ENCODE measurements at regions not wholly inside any gene's neighbourhood (a gene's known extent, or its start where the extent isn't known, plus 50 kb on each side); places are given as distances from the start of the nearest gene placed in this dataset.
"Not testable (repeated sequence)": the region's sequence is repeated elsewhere in the genome, so short reads cannot be mapped to it uniquely, and the experiment has no call there.

- no peak for DNase-seq (ENCODE audit: low spot score)
These were observed 672.3 kb upstream of the C16orf82 start for GRCh38 chr16:26394409-26394808.

GRCh38 chr16:26395700-26396099 lies 671.0 kb upstream of the C16orf82 start:
- peak; percentile 9 for DNase-seq (ENCODE audit: low spot score)

- DNase-seq (ENCODE audit: low spot score): no peak
These were observed 670.1 kb upstream of the C16orf82 start for GRCh38 chr16:26396511-26397235.

GRCh38 chr16:26413780-26414179 lies 652.9 kb upstream of the C16orf82 start:
- DNase-seq (ENCODE audit: low spot score): no peak

- DNase-seq (ENCODE audit: low spot score): not testable (repeated sequence)
These were observed 647.3 kb upstream of the C16orf82 start for GRCh38 chr16:26419458-26419857.

- DNase-seq (ENCODE audit: low spot score): no peak
These were observed 636.1 kb upstream of the C16orf82 start for GRCh38 chr16:26430618-26431017.

- DNase-seq (ENCODE audit: low spot score): no peak
These were observed 632.9 kb upstream of the C16orf82 start for GRCh38 chr16:26433807-26434206.

GRCh38 chr16:26441178-26441577 lies 625.5 kb upstream of the C16orf82 start:
- DNase-seq (ENCODE audit: low spot score): no peak

- DNase-seq (ENCODE audit: low spot score): no peak
These were observed 624.4 kb upstream of the C16orf82 start for GRCh38 chr16:26442321-26442720.

- no peak for DNase-seq (ENCODE audit: low spot score)
These were observed 619.2 kb upstream of the C16orf82 start for GRCh38 chr16:26447570-26447969.

- DNase-seq (ENCODE audit: low spot score): no peak
These were observed 613.5 kb upstream of the C16orf82 start for GRCh38 chr16:26453215-26453614.

- no peak for DNase-seq (ENCODE audit: low spot score)
These were observed 612.6 kb upstream of the C16orf82 start for GRCh38 chr16:26454102-26454501.

GRCh38 chr16:26456074-26456473 lies 610.7 kb upstream of the C16orf82 start:
- no peak for DNase-seq (ENCODE audit: low spot score)

- DNase-seq (ENCODE audit: low spot score): peak; percentile 40
These were observed 609.6 kb upstream of the C16orf82 start for GRCh38 chr16:26457095-26457494.

GRCh38 chr16:26457882-26458281 lies 608.8 kb upstream of the C16orf82 start:
- DNase-seq (ENCODE audit: low spot score): no peak

- DNase-seq (ENCODE audit: low spot score): no peak
These were observed 602.0 kb upstream of the C16orf82 start for GRCh38 chr16:26464576-26465266.

GRCh38 chr16:26474405-26474804 lies 592.3 kb upstream of the C16orf82 start:
- DNase-seq (ENCODE audit: low spot score): not testable (repeated sequence)

- DNase-seq (ENCODE audit: low spot score): no peak
These were observed 591.1 kb upstream of the C16orf82 start for GRCh38 chr16:26475596-26475995.

- no peak for DNase-seq (ENCODE audit: low spot score)
These were observed 575.5 kb upstream of the C16orf82 start for GRCh38 chr16:26491101-26491670.

- DNase-seq (ENCODE audit: low spot score): no peak
These were observed 574.8 kb upstream of the C16orf82 start for GRCh38 chr16:26491962-26492361.

GRCh38 chr16:26493751-26494150 lies 573.0 kb upstream of the C16orf82 start:
- no peak for DNase-seq (ENCODE audit: low spot score)

- DNase-seq (ENCODE audit: low spot score): no peak
These were observed 568.8 kb upstream of the C16orf82 start for GRCh38 chr16:26497896-26498295.

- DNase-seq (ENCODE audit: low spot score): no peak
These were observed 566.4 kb upstream of the C16orf82 start for GRCh38 chr16:26500326-26500725.

Measured in Ammon's horn (tissue), 1 donor.